Neuronal stem cell (in vitro differentiated cells): ENCODE measurements at regions not wholly inside any gene's neighbourhood (a gene's known extent, or its start where the extent isn't known, plus 50 kb on each side); places are given as distances from the start of the nearest gene placed in this dataset.
"Not testable (repeated sequence)": the region's sequence is repeated elsewhere in the genome, so short reads cannot be mapped to it uniquely, and the experiment has no call there.

ENCODE experiments used
- DNase-seq: peaks from one replicate; pipeline ENCODE4 v3.0.0-alpha.2; 2013; ENCODE audit warnings: low spot score
- H2AFZ ChIP-seq: one replicate; pipeline ENCODE4 v1.6.1; 2013; ENCODE audit warnings: mild to moderate bottlenecking, low read length, inconsistent platforms
- H2AK5ac ChIP-seq: 2 replicates; pipeline ENCODE4 v1.6.1; 2013; ENCODE audit warnings: low read depth, mild to moderate bottlenecking, inconsistent platforms, low read length, moderate library complexity, mixed read lengths
- H2BK120ac ChIP-seq: 2 replicates; pipeline ENCODE4 v1.6.1; 2013; ENCODE audit warnings: low read depth, mild to moderate bottlenecking, inconsistent platforms, low read length, moderate library complexity, mixed read lengths
- H2BK12ac ChIP-seq: one replicate; pipeline ENCODE4 v1.6.1; 2013; ENCODE audit warnings: low read length, inconsistent platforms
- H2BK15ac ChIP-seq: 2 replicates; pipeline ENCODE4 v1.6.1; 2013; ENCODE audit warnings: mild to moderate bottlenecking, low read length, inconsistent platforms, mixed read lengths
- H2BK5ac ChIP-seq: one replicate; pipeline ENCODE4 v1.6.1; 2013; ENCODE audit warnings: inconsistent platforms, mild to moderate bottlenecking, low read length, moderate library complexity
- H3K14ac ChIP-seq: one replicate; pipeline ENCODE4 v1.6.1; 2013; ENCODE audit warnings: low read length, inconsistent platforms
- H3K18ac ChIP-seq: 2 replicates; pipeline ENCODE4 v1.6.1; 2013; ENCODE audit warnings: low read length, inconsistent platforms
- H3K23ac ChIP-seq: 2 replicates; pipeline ENCODE4 v1.6.1; 2013; ENCODE audit warnings: low read depth, mild to moderate bottlenecking, mixed read lengths, low read length, inconsistent platforms; ENCODE audit not compliant: poor library complexity
- H3K27ac ChIP-seq: replicated peaks from 3 replicates; pipeline ENCODE4 v1.5.1; 2013; ENCODE audit warnings: low read length, inconsistent platforms
- H3K27me3 ChIP-seq, 3 experiments: 2 replicates each; pipeline ENCODE4 v1.6.1; 2013; ENCODE audit warnings: low read length in 3 of 3, mild to moderate bottlenecking in 2 of 3, inconsistent platforms in 1 of 3, low read depth in 1 of 3, mixed read lengths in 1 of 3, moderate library complexity in 1 of 3; ENCODE audit not compliant: control insufficient read depth in 3 of 3, insufficient read depth in 3 of 3
- H3K36me3 ChIP-seq, 2 donors: replicated peaks in 1 of 2; 2 replicates each; pipeline ENCODE4 v1.6.1; 2013; ENCODE audit warnings: low read length in 2 of 2; ENCODE audit not compliant: control insufficient read depth in 2 of 2, insufficient read depth in 2 of 2
- H3K4ac ChIP-seq: 2 replicates; pipeline ENCODE4 v1.6.1; 2013; ENCODE audit warnings: inconsistent platforms, mild to moderate bottlenecking, low read length, moderate library complexity
- H3K4me1 ChIP-seq, 2 donors: 1 replicate in 1 of 2; 2 replicates in 1 of 2; pipeline ENCODE4 v1.6.1; 2013; ENCODE audit warnings: low read length in 2 of 2, low read depth in 1 of 2; ENCODE audit not compliant: control insufficient read depth in 2 of 2, insufficient read depth in 1 of 2
- H3K4me2 ChIP-seq: one replicate; pipeline ENCODE4 v1.6.1; 2013; ENCODE audit warnings: mild to moderate bottlenecking, low read length, inconsistent platforms; ENCODE audit not compliant: insufficient read depth, poor library complexity, severe bottlenecking
- H3K4me3 ChIP-seq, 2 donors: 2 replicates each; pipeline ENCODE4 v1.5.1; 2013; ENCODE audit warnings: low read length in 2 of 2, mild to moderate bottlenecking in 2 of 2, inconsistent platforms in 1 of 2, moderate library complexity in 1 of 2
- H3K79me1 ChIP-seq: one replicate; pipeline ENCODE4 v1.6.1; 2013; ENCODE audit warnings: low read depth, mild to moderate bottlenecking, inconsistent platforms, low read length, moderate library complexity
- H3K9ac ChIP-seq: one replicate; pipeline ENCODE4 v1.6.1; 2013; ENCODE audit warnings: mild to moderate bottlenecking, low read depth, low read length, inconsistent platforms; ENCODE audit not compliant: poor library complexity
- H3K9me3 ChIP-seq, 2 donors: replicated peaks in 1 of 2; 2 replicates each; pipeline versions ENCODE3 to v1.6.1; 2013; ENCODE audit warnings: low read length in 2 of 2, mild to moderate bottlenecking in 2 of 2, inconsistent platforms in 1 of 2, low read depth in 1 of 2, mixed read lengths in 1 of 2, moderate library complexity in 1 of 2; ENCODE audit not compliant: control insufficient read depth in 2 of 2, insufficient read depth in 1 of 2
- H4K8ac ChIP-seq: one replicate; pipeline ENCODE4 v1.6.1; 2013; ENCODE audit warnings: low read depth, mild to moderate bottlenecking, inconsistent platforms, low read length, moderate library complexity
- H4K91ac ChIP-seq: one replicate; pipeline ENCODE4 v1.6.1; 2013; ENCODE audit warnings: low read length, low read depth, mild to moderate bottlenecking, inconsistent platforms; ENCODE audit not compliant: poor library complexity
- WGBS, 2 donors: extraction: QIAGEN DNeasy Blood & Tissue Kit; methylation state at CpG; one replicate each; pipeline ENCODE4 v1.1.7; 2013; ENCODE audit warnings: missing lambda C conversion rate in 2 of 2, mixed read lengths in 1 of 2; ENCODE audit not compliant: insufficient read length in 2 of 2, insufficient replicate concordance in 1 of 2; ENCODE audit errors: extremely low coverage in 2 of 2; 5-methylcytosine and 5-hydroxymethylcytosine counted together

- H3K27ac ChIP-seq, result no peak overlapping the region
- H2BK15ac ChIP-seq, result no peak overlapping the region
- no peak overlapping the region for H3K4me2 ChIP-seq
- H2AK5ac ChIP-seq, result no peak overlapping the region
- no peak overlapping the region for H2BK12ac ChIP-seq
- WGBS, 2 donors, result no CpG with 5 or more reads among the region's 10 CpGs
- H3K9ac ChIP-seq, result no peak overlapping the region
- no peak overlapping the region for H4K91ac ChIP-seq
- H3K4ac ChIP-seq, result no peak overlapping the region
- H3K79me1 ChIP-seq, result no peaks in the 10 kb centered on the region
- H3K4me3 ChIP-seq, result no peak overlapping the region
- no peak for DNase-seq
- no peak overlapping the region for H2BK5ac ChIP-seq
- H3K27me3 ChIP-seq, result peaks cover 0 to 3% (median 0%) of the 10 kb centered on the region in 3 experiments
- H3K9me3 ChIP-seq, result no peaks in the 10 kb centered on the region
- no peaks in the 10 kb centered on the region for H3K4me1 ChIP-seq
- H3K23ac ChIP-seq, result no peak overlapping the region
- H2BK120ac ChIP-seq, result no peak overlapping the region
- H3K18ac ChIP-seq, result no peak overlapping the region
- no peak overlapping the region for H2AFZ ChIP-seq
- no peak overlapping the region for H4K8ac ChIP-seq
- no peak overlapping the region for H3K14ac ChIP-seq
- no peaks in the 10 kb centered on the region for H3K36me3 ChIP-seq
These were observed 83.2 kb upstream of the PLAC8 start for GRCh38 chr4:83197555-83198235.

GRCh38 chr4:83196921-83197320 lies 82.4 kb upstream of the PLAC8 start:
- H2BK5ac ChIP-seq, result no peak overlapping the region
- H3K18ac ChIP-seq, result no peak overlapping the region
- no CpG with 5 or more reads among the region's 2 CpGs for WGBS, 2 donors
- H3K36me3 ChIP-seq, result no peaks in the 10 kb centered on the region
- no peak overlapping the region for H2BK12ac ChIP-seq
- H2BK120ac ChIP-seq, result no peak overlapping the region
- H3K9me3 ChIP-seq, result no peaks in the 10 kb centered on the region
- no peak overlapping the region for H4K8ac ChIP-seq
- peaks cover 0 to 4% of the 10 kb centered on the region in 2 donors for H3K4me1 ChIP-seq
- H4K91ac ChIP-seq, result no peak overlapping the region
- H2AK5ac ChIP-seq, result no peak overlapping the region
- no peak overlapping the region for H3K9ac ChIP-seq
- H3K4me2 ChIP-seq, result no peak overlapping the region
- no peak overlapping the region for H3K4me3 ChIP-seq
- DNase-seq, result no peak
- H3K27ac ChIP-seq, result no peak overlapping the region
- H3K27me3 ChIP-seq, result no peaks in the 10 kb centered on the region
- H3K23ac ChIP-seq, result no peak overlapping the region
- no peak overlapping the region for H3K4ac ChIP-seq
- H2AFZ ChIP-seq, result no peak overlapping the region
- no peak overlapping the region for H2BK15ac ChIP-seq
- no peaks in the 10 kb centered on the region for H3K79me1 ChIP-seq
- no peak overlapping the region for H3K14ac ChIP-seq

GRCh38 chr4:83195269-83195668 lies 80.7 kb upstream of the PLAC8 start:
- no peak overlapping the region for H3K9ac ChIP-seq
- H3K27ac ChIP-seq, result no peak overlapping the region
- H2AFZ ChIP-seq, result no peak overlapping the region
- no peak overlapping the region for H3K23ac ChIP-seq
- no peak overlapping the region for H2BK15ac ChIP-seq
- H3K36me3 ChIP-seq, result no peaks in the 10 kb centered on the region
- H4K8ac ChIP-seq, result no peak overlapping the region
- H2BK5ac ChIP-seq, result no peak overlapping the region
- no peak overlapping the region for H2BK120ac ChIP-seq
- H3K9me3 ChIP-seq, result no peaks in the 10 kb centered on the region
- no peaks in the 10 kb centered on the region for H3K79me1 ChIP-seq
- H3K4me1 ChIP-seq, result peaks cover 0 to 4% of the 10 kb centered on the region in 2 donors
- no peak overlapping the region for H3K18ac ChIP-seq
- DNase-seq, result no peak
- H3K14ac ChIP-seq, result no peak overlapping the region
- no peak overlapping the region for H2AK5ac ChIP-seq
- no peak overlapping the region for H2BK12ac ChIP-seq
- WGBS, 2 donors, result no CpG with 5 or more reads among the region's 3 CpGs
- H3K27me3 ChIP-seq, result no peaks in the 10 kb centered on the region
- no peak overlapping the region for H4K91ac ChIP-seq
- no peak overlapping the region for H3K4ac ChIP-seq
- H3K4me2 ChIP-seq, result no peak overlapping the region
- H3K4me3 ChIP-seq, result no peak overlapping the region

GRCh38 chr4:83194588-83194987 lies 80.1 kb upstream of the PLAC8 start:
- H3K79me1 ChIP-seq, DNase-seq, H2BK12ac ChIP-seq, H2AFZ ChIP-seq, H3K4me3 ChIP-seq, H4K91ac ChIP-seq, H3K14ac ChIP-seq, H3K9ac ChIP-seq, H3K27ac ChIP-seq, H2BK15ac ChIP-seq, H3K18ac ChIP-seq, H4K8ac ChIP-seq, H3K4me2 ChIP-seq, H2BK120ac ChIP-seq, H3K23ac ChIP-seq, H3K9me3 ChIP-seq, H3K36me3 ChIP-seq, H3K27me3 ChIP-seq, H2AK5ac ChIP-seq, H2BK5ac ChIP-seq, H3K4ac ChIP-seq, H3K4me1 ChIP-seq: not testable (repeated sequence)
- no CpG with 5 or more reads among the region's 7 CpGs for WGBS, 2 donors
